ENCODE measurements at regions not wholly inside any gene's neighbourhood (a gene's known extent, or its start where the extent isn't known, plus 50 kb on each side); places are given as distances from the start of the nearest gene placed in this dataset.

- Histone ChIP-seq H3K4me1 (no peaks in the 10 kb centered on the region), H3K4me3 (ENCODE audit: low read depth, low read length) (no peak overlapping the region), H3K27me3 (no peaks in the 10 kb centered on the region), H3K9me3 (no peaks in the 10 kb centered on the region), H3K36me3 (no peaks in the 10 kb centered on the region)
- DNase-seq, result no peak
- no peak for TF ChIP-seq CTCF (IDR thresholded peaks at IDR 0.05; ENCODE audit: low read depth, low read length)
Observed at GRCh38 chr11:107196732-107197131, 178.5 kb upstream of the GUCY1A2 start.

GRCh38 chr11:107184986-107185385 lies 166.7 kb upstream of the GUCY1A2 start:
- TF ChIP-seq CTCF (IDR thresholded peaks at IDR 0.05; ENCODE audit: low read depth, low read length), result no peak
- H3K4me1 ChIP-seq, result no peaks in the 10 kb centered on the region

GRCh38 chr11:107183953-107184352 lies 165.7 kb upstream of the GUCY1A2 start:
- DNase-seq, result no peak
- H3K4me1 ChIP-seq, result no peaks in the 10 kb centered on the region
- no peak overlapping the region for H3K4me3 ChIP-seq (ENCODE audit: low read depth, low read length)
- TF ChIP-seq CTCF (IDR thresholded peaks at IDR 0.05; ENCODE audit: low read depth, low read length), result no peak
- H3K9me3 ChIP-seq, result no peaks in the 10 kb centered on the region
- H3K36me3 ChIP-seq, result no peaks in the 10 kb centered on the region
- no peaks in the 10 kb centered on the region for H3K27me3 ChIP-seq

More at GRCh38 chr11:107184986-107185385, 166.7 kb upstream of the GUCY1A2 start:
- Histone ChIP-seq H3K36me3 (no peaks in the 10 kb centered on the region), H3K9me3 (no peaks in the 10 kb centered on the region), H3K27me3 (no peaks in the 10 kb centered on the region), H3K4me3 (ENCODE audit: low read depth, low read length) (no peak overlapping the region)
- no peak for DNase-seq

GRCh38 chr11:107182978-107183377 lies 164.7 kb upstream of the GUCY1A2 start:
- H3K4me1 ChIP-seq, result no peaks in the 10 kb centered on the region
- no peak for DNase-seq

GRCh38 chr11:107180236-107180635 lies 162.0 kb upstream of the GUCY1A2 start:
- H3K36me3 ChIP-seq, result no peaks in the 10 kb centered on the region
- no peaks in the 10 kb centered on the region for H3K9me3 ChIP-seq
- H3K4me1 ChIP-seq, result no peaks in the 10 kb centered on the region
- no peak for TF ChIP-seq CTCF (IDR thresholded peaks at IDR 0.05; ENCODE audit: low read depth, low read length)
- H3K27me3 ChIP-seq, result no peaks in the 10 kb centered on the region
- no peak for DNase-seq
- no peak overlapping the region for H3K4me3 ChIP-seq (ENCODE audit: low read depth, low read length)

More at GRCh38 chr11:107182978-107183377, 164.7 kb upstream of the GUCY1A2 start:
- no peak for TF ChIP-seq CTCF (IDR thresholded peaks at IDR 0.05; ENCODE audit: low read depth, low read length)
- H3K9me3 ChIP-seq, result no peaks in the 10 kb centered on the region
- no peaks in the 10 kb centered on the region for H3K27me3 ChIP-seq
- no peak overlapping the region for H3K4me3 ChIP-seq (ENCODE audit: low read depth, low read length)
- H3K36me3 ChIP-seq, result no peaks in the 10 kb centered on the region

- Histone ChIP-seq H3K9me3 (no peaks in the 10 kb centered on the region), H3K36me3 (no peaks in the 10 kb centered on the region), H3K27me3 (no peaks in the 10 kb centered on the region), H3K4me1 (no peaks in the 10 kb centered on the region), H3K4me3 (ENCODE audit: low read depth, low read length) (no peak overlapping the region)
- DNase-seq, result no peak
- TF ChIP-seq CTCF (IDR thresholded peaks at IDR 0.05; ENCODE audit: low read depth, low read length), result no peak
Observed at GRCh38 chr11:107179829-107180228, 161.6 kb upstream of the GUCY1A2 start.
